ENCODE measurements at regions not wholly inside any gene's neighbourhood (a gene's known extent, or its start where the extent isn't known, plus 50 kb on each side); places are given as distances from the start of the nearest gene placed in this dataset.
"Not testable (repeated sequence)": the region's sequence is repeated elsewhere in the genome, so short reads cannot be mapped to it uniquely, and the experiment has no call there.

GRCh38 chr5:45765561-45765960 is 69.4 kb upstream of the HCN1 start:
- Histone ChIP-seq H2AFZ (ENCODE audit: low read depth, low read length) (no peak overlapping the region), H3K36me3 (ENCODE audit: insufficient read depth, low read length) (no peaks in the 10 kb centered on the region), H3K4me1 (ENCODE audit: insufficient read depth, low read length) (no peaks in the 10 kb centered on the region), H3K9me3 (ENCODE audit: low read length) (no peaks in the 10 kb centered on the region), H3K4me3 (ENCODE audit: low read length) (no peak overlapping the region), H3K27me3 (ENCODE audit: insufficient read depth, low read length) (no peaks in the 10 kb centered on the region)

GRCh38 chr5:45750574-45750973 is 54.4 kb upstream of the HCN1 start:
- Histone ChIP-seq H3K9me3 (ENCODE audit: low read length) (no peaks in the 10 kb centered on the region), H2AFZ (ENCODE audit: low read depth, low read length) (no peak overlapping the region), H3K36me3 (ENCODE audit: insufficient read depth, low read length) (no peaks in the 10 kb centered on the region), H3K4me3 (ENCODE audit: low read length) (no peak overlapping the region), H3K27me3 (ENCODE audit: insufficient read depth, low read length) (no peaks in the 10 kb centered on the region), H3K4me1 (ENCODE audit: insufficient read depth, low read length) (no peaks in the 10 kb centered on the region)

DNA sequence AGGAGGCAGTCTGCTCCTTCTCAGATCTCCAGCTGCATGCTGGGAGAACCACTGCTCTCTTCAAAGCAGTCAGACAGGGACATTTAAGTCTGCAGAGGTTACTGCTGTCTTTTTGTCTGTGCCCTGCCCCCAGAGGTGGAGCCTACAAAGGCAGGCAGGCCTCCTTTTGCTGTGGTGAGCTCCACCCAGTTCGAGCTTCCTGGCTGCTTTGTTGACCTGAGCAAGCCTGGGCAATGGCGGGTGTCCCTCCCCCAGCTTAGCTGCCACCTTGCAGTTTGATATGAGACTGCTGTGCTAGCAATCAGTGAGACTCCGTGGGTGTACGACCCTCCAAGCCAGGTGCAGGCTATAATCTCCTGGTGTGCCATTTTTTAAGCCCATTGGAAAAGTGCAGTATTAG is 52.3 kb upstream of the HCN1 start:
- H3K27me3 ChIP-seq (ENCODE audit: insufficient read depth, low read length); H3K9me3 ChIP-seq (ENCODE audit: low read length); H3K4me1 ChIP-seq (ENCODE audit: insufficient read depth, low read length); H3K4me3 ChIP-seq (ENCODE audit: low read length); H3K36me3 ChIP-seq (ENCODE audit: insufficient read depth, low read length); H2AFZ ChIP-seq (ENCODE audit: low read depth, low read length): not testable (repeated sequence)
